Uterus (tissue), 3 donors: ENCODE measurements at regions not wholly inside any gene's neighbourhood (a gene's known extent, or its start where the extent isn't known, plus 50 kb on each side); places are given as distances from the start of the nearest gene placed in this dataset.

Experiments
- DNase-seq, 2 donors: peaks; one replicate each; pipeline ENCODE4 v3.0.0-alpha.2; 2019 to 2020
- H3K27ac ChIP-seq, 2 donors: fragments of 200-600 bp; sonication (generic); 1 replicate in 1 of 2; 2 replicates in 1 of 2; pipeline ENCODE4 v1.5.1; 2016 to 2018
- H3K27me3 ChIP-seq, 2 donors: fragments of 200-600 bp; sonication (generic); one replicate each; pipeline ENCODE4 v1.5.1; 2018 to 2019; ENCODE audit warnings: control low read depth in 1 of 2
- H3K36me3 ChIP-seq, 2 donors: fragments of 200-600 bp; sonication (generic); one replicate each; pipeline ENCODE4 v1.5.1; 2019; ENCODE audit warnings: control low read depth in 1 of 2
- H3K4me1 ChIP-seq, 2 donors: fragments of 200-600 bp; sonication (generic); one replicate each; pipeline ENCODE4 v1.5.1; 2018 to 2019; ENCODE audit warnings: control low read depth in 1 of 2
- H3K4me3 ChIP-seq, 2 donors: fragments of 200-600 bp; sonication (generic); 1 replicate in 1 of 2; 2 replicates in 1 of 2; pipeline ENCODE4 v1.5.1; 2018 to 2019; ENCODE audit warnings: mild to moderate bottlenecking in 1 of 2
- H3K9me3 ChIP-seq, 2 donors: fragments of 200-600 bp; sonication (generic); one replicate each; pipeline ENCODE4 v1.5.1; 2019; ENCODE audit warnings: control low read depth in 1 of 2
- CTCF ChIP-seq, 4 experiments: fragments of 200-600 bp in 2 of 4; fragments of 450-650 bp in 2 of 4; sonication (generic) in 2 of 4; IDR thresholded peaks; one replicate each; pipeline ENCODE4 v1.5.1; 2016 to 2019; ENCODE audit warnings: antibody characterized with exemption in 4 of 4, mild to moderate bottlenecking in 2 of 4, moderate library complexity in 1 of 4
- POLR2A ChIP-seq, 2 donors: fragments of 450-650 bp; IDR thresholded peaks; one replicate each; pipeline ENCODE4 v1.6.1; 2016; ENCODE audit warnings: antibody characterized with exemption in 2 of 2, mild to moderate bottlenecking in 1 of 2, moderate library complexity in 1 of 2
- intact Hi-C: fragments of 100-400 bp; cut with DNase I; formaldehyde crosslinking; loops from one replicate; pipeline ENCODE4 v1.15.1; 2023; ENCODE audit warnings: low total_unique reads
- donor health status: DM: yes; HTN: yes; CAD: no.

- no peak overlapping the region for H3K27ac ChIP-seq
- no peaks in the 10 kb centered on the region for H3K36me3 ChIP-seq
- no peaks in the 10 kb centered on the region for H3K27me3 ChIP-seq
- no peak for TF ChIP-seq POLR2A (IDR thresholded peaks at IDR 0.05)
- TF ChIP-seq CTCF (IDR thresholded peaks at IDR 0.05): no peak
- intact Hi-C loops: no loop called here
- no peak overlapping the region for H3K4me3 ChIP-seq
- no peaks in the 10 kb centered on the region for H3K4me1 ChIP-seq
- no peak for DNase-seq
- H3K9me3 ChIP-seq: no peaks in the 10 kb centered on the region
Observed at GRCh38 chr1:57506941-57507340, 83.1 kb upstream of the DAB1 start.

DNA sequence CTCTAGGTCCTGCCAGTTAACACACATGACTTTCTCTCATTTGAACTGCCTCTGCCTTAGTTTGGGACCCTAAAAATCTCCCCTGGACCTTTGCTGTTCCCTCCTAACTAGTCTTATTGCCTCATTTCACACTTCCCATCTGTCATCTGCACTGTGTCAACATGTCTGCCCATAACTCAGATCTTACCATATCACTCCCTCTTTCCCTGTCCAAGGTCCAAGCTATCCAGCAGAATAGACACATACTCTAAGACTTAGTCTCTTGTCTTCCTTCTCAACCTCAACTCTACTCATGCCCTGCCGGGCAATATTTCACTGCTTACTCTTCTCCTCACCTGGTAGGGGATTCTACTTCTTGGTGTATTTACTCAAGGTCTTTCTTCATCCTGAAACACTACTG, 79.5 kb upstream of the DAB1 start:
- no peak overlapping the region for H3K4me3 ChIP-seq
- H3K27me3 ChIP-seq: no peaks in the 10 kb centered on the region
- no peak overlapping the region for H3K27ac ChIP-seq
- no peak for DNase-seq
- TF ChIP-seq POLR2A (IDR thresholded peaks at IDR 0.05) (no peak), CTCF (IDR thresholded peaks at IDR 0.05) (no peak)
- intact Hi-C loops: no loop called here
- no peaks in the 10 kb centered on the region for H3K4me1 ChIP-seq
- H3K36me3 ChIP-seq: no peaks in the 10 kb centered on the region
- no peaks in the 10 kb centered on the region for H3K9me3 ChIP-seq

GRCh38 chr1:57500136-57500830, 76.4 kb upstream of the DAB1 start:
- H3K36me3 ChIP-seq: no peaks in the 10 kb centered on the region
- intact Hi-C loops: no loop called here
- DNase-seq: no peak
- no peak overlapping the region for H3K27ac ChIP-seq
- H3K4me3 ChIP-seq: no peak overlapping the region
- H3K4me1 ChIP-seq: no peaks in the 10 kb centered on the region
- TF ChIP-seq POLR2A (IDR thresholded peaks at IDR 0.05) (no peak), CTCF (IDR thresholded peaks at IDR 0.05) (no peak)
- H3K27me3 ChIP-seq: no peaks in the 10 kb centered on the region
- H3K9me3 ChIP-seq: no peaks in the 10 kb centered on the region

DNA sequence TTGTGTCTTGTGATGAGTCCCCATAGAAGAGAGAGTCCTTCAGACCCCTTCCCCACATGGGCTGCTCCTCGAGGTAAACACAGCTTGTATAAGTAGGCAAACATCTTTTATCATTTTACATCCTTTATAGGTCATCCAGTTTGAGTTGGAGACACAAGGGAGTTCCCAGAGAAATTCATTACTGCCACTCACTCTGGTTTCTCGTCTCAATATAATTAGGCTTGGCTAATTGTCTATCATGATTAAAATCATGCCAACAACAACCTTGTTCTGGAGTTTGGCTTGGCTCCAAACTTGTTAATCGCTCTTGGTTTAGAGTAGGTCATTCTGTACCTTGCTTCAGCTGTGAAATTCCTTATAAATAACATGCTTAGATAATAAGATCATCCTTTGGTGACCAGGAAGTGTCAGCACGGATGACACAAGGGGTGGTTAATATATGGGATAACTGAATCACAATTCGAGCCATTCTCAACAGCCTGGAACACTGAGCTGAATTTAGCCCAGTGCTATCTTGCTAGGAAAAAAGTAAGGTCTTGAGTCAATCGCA, 70.7 kb upstream of the DAB1 start:
- intact Hi-C loops: no loop called here
- Histone ChIP-seq H3K36me3 (no peaks in the 10 kb centered on the region), H3K4me1 (no peaks in the 10 kb centered on the region), H3K27ac (no peak overlapping the region), H3K9me3 (no peaks in the 10 kb centered on the region), H3K27me3 (no peaks in the 10 kb centered on the region), H3K4me3 (no peak overlapping the region)
- TF ChIP-seq CTCF (IDR thresholded peaks at IDR 0.05) (no peak), POLR2A (IDR thresholded peaks at IDR 0.05) (no peak)
- no peak for DNase-seq

- intact Hi-C loops: no loop called here
Observed at GRCh38 chr1:57492586-57493226, 68.8 kb upstream of the DAB1 start.

More at GRCh38 chr1:57492586-57493226, 68.8 kb upstream of the DAB1 start:
- Histone ChIP-seq H3K36me3 (no peaks in the 10 kb centered on the region), H3K27ac (no peak overlapping the region), H3K27me3 (no peaks in the 10 kb centered on the region), H3K4me3 (no peak overlapping the region), H3K4me1 (no peaks in the 10 kb centered on the region), H3K9me3 (no peaks in the 10 kb centered on the region)
- TF ChIP-seq POLR2A (IDR thresholded peaks at IDR 0.05): no peak
- no peak for TF ChIP-seq CTCF (IDR thresholded peaks at IDR 0.05)
- DNase-seq: no peak
